HG02981 (cell line): ENCODE measurements at regions not wholly inside any gene's neighbourhood (a gene's known extent, or its start where the extent isn't known, plus 50 kb on each side); places are given as distances from the start of the nearest gene placed in this dataset.
"Not testable (repeated sequence)": the region's sequence is repeated elsewhere in the genome, so short reads cannot be mapped to it uniquely, and the experiment has no call there.

Experiments used
- ATAC-seq: cut with Tn5 transposase; IDR thresholded peaks from one replicate; pipeline ENCODE4 v1.9.1; 2021; ENCODE audit warnings: mild to moderate bottlenecking, moderate library complexity; ENCODE audit not compliant: unreplicated experiment

DNA sequence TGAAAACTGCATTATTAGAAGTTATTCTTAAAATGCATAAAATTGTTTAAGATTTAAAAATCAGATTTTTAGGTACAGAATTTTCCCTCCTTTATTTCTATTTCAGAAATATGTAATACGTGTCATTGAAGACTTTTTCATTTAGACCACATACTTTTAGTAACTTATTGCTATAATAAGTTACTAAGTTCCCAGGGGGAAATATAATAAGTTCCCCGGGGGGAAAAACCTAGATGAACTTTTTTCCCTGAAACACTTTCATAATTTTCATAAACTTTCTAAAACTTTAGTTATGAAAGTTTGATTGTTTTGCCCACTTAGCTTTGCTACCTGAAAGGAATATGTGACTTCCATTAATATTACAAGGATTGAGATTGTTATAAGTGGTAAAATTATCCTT, 1341.5 kb upstream of the IGFBP7 start:
- ATAC-seq, result no peak

DNA sequence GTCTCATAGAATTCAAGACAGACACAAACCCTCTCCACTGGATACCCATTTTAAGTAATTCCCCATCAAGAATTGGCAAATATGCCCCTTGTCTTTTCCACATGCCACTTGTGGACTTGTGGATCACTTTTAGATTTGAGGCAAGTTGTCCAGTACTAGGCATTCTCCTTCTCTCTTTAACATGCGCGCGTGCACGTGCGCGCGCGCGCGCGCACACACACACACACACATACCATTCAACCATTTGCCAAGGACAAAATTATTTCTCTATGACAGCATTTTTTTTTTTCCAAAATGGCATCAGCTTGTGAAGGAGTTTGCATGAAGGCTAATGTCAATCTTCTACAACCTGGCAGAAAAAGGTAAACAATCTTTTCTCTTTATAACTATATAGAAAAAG, 1325.7 kb upstream of the IGFBP7 start:
- ATAC-seq, result no peak

DNA sequence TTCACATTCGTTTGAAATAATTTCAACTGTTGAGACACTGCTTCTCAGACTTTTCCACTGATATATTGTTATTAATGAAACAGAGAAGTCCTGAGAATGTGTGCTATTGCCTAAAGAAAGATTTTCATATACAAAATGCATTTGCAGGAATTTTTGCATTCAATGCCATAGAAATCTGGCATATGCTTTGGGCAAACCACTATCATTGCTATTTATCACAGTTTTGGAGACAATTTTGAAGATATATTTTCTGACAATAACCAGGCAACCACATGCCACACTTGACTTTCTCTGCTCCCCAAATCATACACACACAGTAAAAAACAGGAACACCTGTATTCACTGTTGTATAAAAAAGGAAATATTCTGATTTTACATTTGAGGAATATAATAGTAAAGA, 1303.7 kb upstream of the IGFBP7 start:
- ATAC-seq, result no peak

DNA sequence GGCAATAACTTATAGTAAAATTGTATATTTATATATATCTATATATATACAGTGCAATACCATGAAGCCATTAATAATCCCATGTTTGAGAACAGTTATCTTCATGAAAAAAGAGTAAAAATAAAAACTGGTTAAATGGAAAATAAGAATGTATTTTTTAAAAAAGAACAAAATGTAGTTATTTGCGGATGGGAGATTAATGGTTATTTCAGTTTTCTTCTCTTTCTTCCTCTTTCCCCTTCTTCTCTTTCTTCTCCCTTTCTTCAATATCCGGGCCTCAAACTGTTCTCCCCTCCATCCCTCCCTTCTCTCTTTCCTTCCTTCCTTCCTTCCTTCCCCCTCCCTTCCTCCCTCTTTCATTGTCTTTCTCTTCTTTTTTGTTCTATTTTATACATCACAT, 1301.7 kb upstream of the IGFBP7 start:
- ATAC-seq, result no peak

DNA sequence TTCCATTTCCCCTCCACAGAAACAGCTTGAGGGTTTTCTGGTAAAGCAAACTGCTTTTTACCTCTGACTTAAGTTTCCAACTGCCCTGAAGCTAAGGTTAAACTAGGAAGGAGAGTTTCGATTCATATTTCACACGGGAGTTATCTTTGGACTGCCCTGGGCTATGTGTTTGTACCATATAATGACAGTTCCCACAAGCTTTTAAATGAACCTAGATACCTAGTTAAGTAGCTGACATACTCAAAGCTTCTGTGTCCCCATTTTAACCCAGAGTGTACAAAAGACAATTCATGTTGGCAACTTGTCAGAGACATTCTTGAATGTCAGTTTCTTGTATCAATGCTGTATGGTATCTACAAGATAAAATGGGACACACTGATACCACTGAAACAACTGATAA, 1296.6 kb upstream of the IGFBP7 start:
- no peak for ATAC-seq

DNA sequence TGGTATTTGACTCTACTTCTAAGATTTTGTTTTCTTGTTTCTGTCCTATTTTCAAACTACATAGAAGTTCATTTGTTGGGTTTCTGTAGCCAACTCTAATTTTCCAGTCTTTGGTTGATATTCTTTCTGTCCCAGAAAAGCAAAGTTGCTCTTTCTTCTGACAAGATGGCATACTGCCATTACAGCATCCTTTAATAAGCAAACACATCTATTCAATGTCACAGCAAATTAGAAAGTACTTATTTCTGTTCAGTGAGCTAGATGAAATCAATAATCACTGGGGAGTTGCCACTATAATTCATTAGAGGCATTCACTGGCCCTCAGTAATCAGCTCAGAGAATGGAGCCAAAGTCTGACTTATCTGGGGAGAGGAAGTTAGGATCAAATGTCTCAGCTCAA, 1258.0 kb upstream of the IGFBP7 start:
- no peak for ATAC-seq

DNA sequence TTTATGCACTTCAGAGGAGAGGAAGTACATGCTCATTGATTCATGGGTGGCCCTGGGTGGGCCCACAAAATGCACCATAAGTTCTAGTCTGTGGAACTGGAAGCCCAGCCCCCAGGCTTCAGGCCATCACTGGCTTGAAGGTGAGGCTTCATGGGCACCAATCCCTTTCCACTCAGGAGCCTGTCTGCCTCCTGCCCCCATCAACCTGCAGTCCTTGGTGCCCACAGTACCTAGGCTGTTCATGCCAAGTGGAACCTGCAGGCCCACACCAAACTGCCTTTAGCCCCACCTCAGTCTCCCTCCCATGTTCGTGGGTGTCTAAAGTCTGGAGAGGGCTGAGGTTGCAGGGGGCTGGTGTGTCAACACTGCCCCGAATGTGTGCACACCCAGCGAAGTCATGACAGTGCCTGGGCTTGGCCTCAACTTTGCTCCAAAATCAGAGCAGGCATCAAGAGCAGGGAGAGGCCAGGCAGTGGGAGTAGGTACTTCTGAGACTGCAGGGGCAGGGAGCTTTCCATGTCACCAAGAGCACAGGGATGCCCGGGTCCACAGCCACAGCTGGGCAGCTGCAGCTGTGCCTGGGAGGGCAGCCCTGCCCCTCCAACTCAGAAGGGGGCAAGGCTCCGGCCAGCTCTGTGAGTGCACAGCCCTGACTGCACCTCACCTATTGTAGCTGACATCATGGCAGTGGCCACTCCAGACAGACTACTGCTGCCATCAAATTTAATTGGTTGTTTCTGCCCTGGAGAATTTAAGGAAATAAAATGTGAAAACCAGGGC, 1250.4 kb upstream of the IGFBP7 start:
- no peak for ATAC-seq

DNA sequence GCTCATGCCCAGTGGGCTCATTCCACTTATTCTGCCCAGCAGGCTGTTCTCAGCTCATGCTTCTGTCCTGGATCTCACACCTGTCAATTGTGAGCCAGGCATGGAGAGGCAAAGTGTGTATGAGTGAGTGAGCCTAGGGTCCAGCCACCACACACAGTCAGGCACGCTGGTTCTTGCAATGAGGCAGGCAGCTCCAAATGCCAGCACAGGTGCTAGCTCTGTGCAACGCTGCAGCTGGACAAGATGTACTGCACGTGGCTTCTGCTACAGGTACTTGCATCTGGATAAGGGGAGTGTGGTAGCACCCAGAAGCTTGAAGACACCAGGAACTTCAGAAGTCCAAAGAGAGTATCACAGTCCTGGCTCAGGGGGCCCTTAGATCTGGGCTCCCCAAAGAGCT, 1249.4 kb upstream of the IGFBP7 start:
- no peak for ATAC-seq

DNA sequence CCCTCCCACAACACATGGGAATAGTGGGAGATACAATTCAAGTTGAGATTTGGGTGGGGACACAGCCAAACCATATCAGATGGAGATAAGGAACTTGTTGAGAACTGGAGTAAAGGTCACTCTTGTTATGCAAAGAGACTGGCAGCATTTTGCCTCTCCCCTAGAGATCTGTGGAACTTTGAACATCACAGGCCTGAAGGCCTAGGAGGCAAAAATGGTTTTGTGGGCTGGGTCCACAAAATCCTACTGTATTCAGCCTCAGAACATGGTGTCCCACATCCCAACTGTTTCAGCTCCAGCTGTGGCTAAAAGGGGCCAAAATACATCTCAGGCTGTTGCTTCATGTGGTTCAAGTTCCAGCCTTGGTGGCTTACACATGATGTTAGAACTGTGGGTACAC, 1247.8 kb upstream of the IGFBP7 start:
- ATAC-seq, result no peak

DNA sequence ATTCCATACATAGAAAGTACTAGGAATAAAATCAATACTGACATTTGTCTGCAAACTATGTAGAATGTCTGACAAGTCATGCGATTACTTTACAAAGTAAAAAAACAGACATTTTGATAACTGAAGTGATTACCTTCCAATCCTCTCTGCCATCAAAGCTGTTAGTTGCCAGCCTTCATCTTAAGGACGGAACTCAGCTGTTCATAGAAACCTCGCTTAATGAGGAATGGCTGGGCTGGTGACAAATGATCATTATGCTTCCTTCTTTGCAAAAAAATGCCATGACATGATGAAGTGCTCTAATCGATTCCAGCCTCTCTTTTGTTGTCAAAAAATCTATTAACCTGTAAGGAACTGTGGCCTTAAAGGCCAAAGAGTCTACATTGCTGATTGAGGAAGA, 1214.9 kb upstream of the IGFBP7 start:
- ATAC-seq, result no peak

DNA sequence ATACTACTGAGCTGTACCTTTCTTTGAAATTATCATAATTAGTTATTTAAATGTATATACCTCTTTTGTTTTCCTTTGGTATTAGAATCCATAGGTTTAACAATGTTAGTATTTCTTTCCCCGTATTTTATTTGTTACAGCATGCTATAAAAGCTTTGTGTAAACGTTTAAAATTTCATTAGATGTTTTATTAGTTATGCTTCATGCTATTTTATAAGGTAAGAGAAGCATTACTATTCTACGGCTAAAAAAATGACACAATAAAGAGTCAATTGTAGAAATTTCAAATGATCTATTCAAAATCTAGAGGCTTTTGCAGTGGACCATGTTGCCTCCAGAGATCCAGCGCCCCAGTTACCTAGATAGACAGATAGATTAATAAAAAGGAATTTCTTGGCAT, 1203.3 kb upstream of the IGFBP7 start:
- no peak for ATAC-seq

DNA sequence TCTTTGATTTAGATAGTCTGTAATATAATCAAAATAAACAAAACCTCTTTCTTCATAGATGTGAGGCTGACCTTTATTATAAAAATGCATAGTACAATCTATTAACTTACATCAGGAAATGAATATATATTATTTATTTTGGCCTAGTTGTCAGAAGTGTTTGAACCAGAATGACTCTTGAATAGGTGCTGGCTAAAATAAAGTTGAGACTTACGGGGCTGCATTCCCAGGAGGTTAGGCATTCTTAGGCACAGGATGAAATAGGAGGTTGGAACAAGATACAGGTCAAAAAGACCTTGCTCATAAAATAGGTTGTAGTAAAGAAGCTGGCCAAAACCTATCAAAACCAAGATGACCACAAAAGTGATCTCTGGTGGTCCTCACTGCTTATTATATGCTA, 1193.3 kb upstream of the IGFBP7 start:
- no peak for ATAC-seq

DNA sequence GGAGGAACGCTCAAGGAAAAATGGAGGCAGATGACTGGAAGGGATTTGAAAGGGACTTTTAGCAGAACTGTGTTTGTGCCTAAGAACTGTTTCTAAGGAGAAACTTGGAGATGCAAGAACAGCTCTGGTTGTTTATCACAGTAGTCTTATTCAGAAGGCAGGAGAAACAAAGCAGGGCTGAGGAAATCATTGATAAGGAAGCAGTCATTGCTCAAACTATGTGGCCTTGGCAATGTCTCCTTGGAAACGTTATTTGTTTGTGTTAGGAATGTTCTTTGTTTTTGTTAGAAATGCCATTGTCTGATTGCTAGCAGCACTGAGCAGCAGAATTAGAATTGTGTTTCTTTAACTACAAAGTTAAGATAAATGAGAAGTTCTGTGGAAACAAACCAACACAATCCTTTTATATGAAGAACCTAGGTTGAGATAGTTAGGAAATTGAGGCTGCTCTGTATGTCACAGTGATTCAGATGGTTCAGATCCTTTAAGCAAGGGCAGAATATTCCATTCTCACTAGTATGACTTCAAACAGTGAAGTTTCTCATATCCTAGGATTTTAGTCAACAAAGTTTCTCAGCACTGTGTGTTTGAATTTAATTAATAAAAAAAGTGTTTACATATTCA, 1191.3 kb upstream of the IGFBP7 start:
- ATAC-seq, result no peak

DNA sequence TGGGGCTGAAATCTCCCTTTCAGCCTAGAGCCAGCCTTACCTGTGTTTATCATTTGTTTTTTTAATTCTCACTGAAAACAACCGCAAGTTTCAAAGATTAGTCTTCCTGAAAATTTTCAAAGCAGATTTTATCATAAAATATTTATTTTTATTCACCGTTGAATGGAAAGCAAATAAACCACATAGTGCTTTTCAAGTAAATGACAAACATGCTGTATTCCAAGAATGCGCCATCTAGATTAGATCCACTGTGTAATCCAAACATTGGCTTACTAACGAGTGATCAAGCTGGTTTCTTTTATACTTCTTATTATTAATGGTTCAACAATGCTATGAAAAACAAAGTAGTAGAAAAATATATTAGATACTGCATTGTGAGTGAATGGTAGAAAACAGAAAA, 1176.2 kb upstream of the IGFBP7 start:
- no peak for ATAC-seq

DNA sequence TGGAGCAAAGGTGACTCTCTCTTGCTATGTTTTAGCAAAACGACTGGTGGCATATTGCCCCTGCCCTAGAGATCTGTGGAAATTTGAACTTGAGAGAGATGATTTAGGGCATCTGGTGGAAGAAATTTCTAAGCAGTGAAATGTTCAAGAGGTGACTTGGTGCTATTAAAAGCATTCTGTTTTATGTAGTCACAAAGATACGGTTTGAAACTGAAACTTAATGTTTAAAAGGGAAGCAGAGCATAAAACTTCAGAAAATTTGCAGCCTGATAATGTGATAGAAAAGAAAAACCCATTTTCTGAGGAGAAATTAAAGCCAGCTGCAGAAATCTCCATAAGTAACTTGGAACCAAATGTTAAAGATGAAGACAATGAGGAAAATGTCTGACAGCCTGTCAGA, 1170.7 kb upstream of the IGFBP7 start:
- ATAC-seq, result not testable (repeated sequence)

DNA sequence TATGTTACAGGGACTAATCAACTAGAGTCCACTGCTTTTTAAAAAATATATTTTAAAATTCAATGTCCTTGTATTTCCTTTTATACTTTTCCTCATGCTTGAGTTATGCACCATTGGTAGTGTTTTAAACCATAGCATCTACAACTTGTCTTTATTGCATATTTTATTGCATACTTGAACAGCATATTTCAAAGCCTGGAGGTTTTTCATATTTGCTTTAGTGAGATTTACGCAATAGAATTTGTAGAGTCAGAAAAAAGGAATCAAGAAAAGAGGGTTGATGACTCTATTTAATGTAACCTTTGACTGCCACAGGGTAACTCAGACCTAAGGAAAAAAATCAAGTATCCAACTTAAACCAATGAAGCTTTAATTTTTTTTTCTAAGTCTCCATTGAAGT, 1165.7 kb upstream of the IGFBP7 start:
- no peak for ATAC-seq

DNA sequence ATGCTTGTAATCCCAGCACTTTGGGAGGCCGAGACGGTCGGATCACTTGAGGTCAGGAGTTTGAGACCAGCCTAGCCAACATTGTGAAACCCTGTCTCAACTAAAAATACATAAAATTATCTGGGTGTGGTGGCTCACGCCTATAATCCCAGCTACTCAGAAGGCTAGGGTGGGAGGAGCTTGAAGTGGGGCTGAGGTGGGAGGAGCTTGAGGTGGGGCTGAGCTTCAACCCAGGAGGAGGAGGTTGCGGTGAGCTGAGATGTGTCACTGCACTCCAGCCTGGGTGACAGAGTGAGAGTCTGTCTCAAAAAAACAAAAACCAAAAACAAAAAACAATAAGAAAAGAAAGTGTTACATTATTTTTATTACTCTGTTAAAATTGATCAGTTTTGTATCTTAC, 1164.4 kb upstream of the IGFBP7 start:
- ATAC-seq, result no peak

DNA sequence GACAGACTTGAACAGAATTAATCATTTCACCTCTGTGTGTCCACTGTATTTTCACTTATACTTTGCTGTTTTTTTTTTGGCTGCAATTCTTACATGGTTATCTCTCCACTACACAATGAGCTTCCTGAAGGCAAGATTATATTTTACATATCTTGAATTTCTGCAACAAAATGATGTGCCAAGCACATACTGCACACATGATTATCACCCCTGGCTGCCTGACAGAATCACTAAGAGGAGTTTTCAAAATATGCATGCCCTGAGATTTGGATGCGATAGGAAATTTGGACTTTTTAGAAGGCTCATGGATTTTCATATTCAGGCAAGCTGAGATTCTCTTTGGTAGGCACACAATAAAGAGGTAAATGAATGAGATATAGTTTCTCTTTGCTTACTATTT, 1162.1 kb upstream of the IGFBP7 start:
- no peak for ATAC-seq

DNA sequence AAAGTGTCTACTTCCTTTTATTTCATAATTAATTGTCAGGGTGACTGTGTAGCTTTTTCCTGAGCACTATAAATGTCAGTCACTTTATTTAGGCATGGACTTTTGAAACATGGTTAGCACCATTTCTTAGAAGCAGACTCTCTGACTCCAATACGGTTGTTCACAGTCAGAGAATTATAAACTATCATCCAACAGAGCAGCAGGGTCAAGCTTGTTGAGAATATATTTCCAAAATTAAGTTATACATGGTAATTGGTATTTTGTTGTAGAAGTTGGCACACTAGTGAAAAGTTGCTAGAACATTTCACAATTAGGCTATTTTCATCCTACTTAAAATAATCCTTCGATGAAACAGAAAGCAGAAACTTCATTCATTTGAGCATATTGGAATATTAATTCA, 1155.5 kb upstream of the IGFBP7 start:
- no peak for ATAC-seq

DNA sequence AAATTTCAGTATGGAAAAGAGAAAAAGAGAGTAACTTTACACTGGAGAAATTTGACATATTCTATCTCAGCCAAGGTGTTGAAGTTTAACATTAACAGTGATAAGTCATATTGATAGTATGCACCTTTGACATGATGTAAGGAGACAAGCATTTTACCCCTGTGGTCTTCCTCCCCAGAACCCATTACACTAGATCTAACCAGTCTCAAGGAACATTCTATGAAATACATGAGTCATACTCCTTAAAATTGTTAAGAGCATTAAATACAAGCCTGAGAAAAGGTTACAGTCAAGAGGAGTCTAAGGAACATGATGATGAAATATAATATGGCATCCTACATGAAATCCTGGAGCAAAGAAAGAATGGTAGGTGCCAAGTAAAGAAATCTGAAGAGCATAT, 1151.3 kb upstream of the IGFBP7 start:
- no peak for ATAC-seq

DNA sequence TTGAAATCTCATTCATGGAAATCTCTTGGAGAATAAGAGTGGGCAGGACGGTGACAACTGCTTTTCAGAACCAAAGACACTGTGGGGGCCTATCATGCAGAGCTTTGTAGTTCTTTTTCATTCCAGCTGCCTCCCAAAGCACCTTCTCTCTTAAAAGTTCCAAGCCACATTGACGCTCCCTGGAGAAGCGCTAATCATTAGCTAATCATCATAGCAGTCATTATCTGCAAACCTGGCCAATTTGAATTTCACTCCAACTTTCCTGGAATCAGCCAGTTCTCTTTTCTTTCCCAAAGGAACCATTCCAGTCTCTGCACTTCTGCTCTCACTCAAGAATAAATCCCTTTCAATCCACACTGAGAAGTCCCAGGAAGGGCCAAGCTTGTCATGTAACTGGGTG, 1144.1 kb upstream of the IGFBP7 start:
- no peak for ATAC-seq

DNA sequence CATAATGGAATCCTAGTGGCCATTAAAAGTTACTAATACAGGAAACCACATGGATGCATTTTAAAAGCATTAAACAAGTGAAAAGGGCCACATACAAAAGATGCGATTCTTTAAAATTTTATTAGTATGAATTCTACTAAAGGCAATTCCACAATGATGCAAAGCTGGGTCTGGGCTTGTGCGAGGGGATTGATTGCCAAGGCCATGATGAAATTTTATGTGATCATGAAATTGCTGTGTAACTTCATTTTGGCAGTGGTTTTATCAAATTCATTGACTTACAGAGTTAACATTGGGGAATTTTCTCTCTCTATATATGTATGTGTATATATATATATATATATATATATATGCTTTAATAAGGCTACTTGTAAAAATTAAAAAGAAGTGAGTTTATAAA, 1142.5 kb upstream of the IGFBP7 start:
- no peak for ATAC-seq

DNA sequence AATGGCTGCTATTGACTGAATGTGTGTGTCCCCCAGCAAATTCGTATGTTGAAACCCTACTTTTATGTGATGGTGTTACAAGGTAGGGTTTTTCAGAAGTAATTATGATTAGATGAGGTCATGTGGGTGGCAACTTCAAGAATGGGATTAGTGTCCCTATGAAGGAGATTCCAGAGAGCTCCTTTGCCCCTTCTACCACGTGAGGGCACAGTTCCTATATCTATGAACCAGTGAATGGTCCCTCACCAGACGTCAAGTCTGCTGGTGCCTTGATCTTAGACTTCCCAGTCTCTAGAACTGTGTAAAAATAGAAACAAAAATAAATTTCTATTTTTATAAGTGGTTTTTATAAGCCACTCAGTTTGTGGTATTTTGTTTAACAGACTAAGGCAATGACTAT, 1137.6 kb upstream of the IGFBP7 start:
- no peak for ATAC-seq
